ENCODE measurements at regions not wholly inside any gene's neighbourhood (a gene's known extent, or its start where the extent isn't known, plus 50 kb on each side); places are given as distances from the start of the nearest gene placed in this dataset.

GRCh38 chr16:86286991-86287663 is 223.2 kb upstream of the FOXF1 start:
- H3K79me2 ChIP-seq (ENCODE audit: control insufficient read depth, low read length) = no peaks in the 10 kb centered on the region

GRCh38 chr16:86287664-86288201 is 222.6 kb upstream of the FOXF1 start:
- H3K27me3 ChIP-seq (ENCODE audit: control insufficient read depth, low read length) = peaks cover 32% of the 10 kb centered on the region
- H3K4me3 ChIP-seq (ENCODE audit: low read length) = no peak overlapping the region
- no peaks in the 10 kb centered on the region for H3K9me2 ChIP-seq (replicated peaks; ENCODE audit: control insufficient read depth, low read length)
- H4K20me1 ChIP-seq (ENCODE audit: control insufficient read depth, insufficient read depth, low read depth, low read length) = no peaks in the 10 kb centered on the region
- H3K4me1 ChIP-seq (ENCODE audit: control insufficient read depth, low read length) = no peaks in the 10 kb centered on the region
- no peak overlapping the region for H3K4me2 ChIP-seq (ENCODE audit: low read length)
- H3K27ac ChIP-seq (ENCODE audit: low read depth, low read length) = no peak overlapping the region
- H3K79me2 ChIP-seq (ENCODE audit: control insufficient read depth, low read length) = no peaks in the 10 kb centered on the region
- H3K36me3 ChIP-seq (ENCODE audit: control insufficient read depth, low read length) = no peaks in the 10 kb centered on the region
- H3K9me3 ChIP-seq (ENCODE audit: control insufficient read depth, insufficient read depth, low read length) = no peaks in the 10 kb centered on the region
- no peaks in the 10 kb centered on the region for H3F3A ChIP-seq (ENCODE audit: control insufficient read depth, insufficient read depth)
- TF ChIP-seq CTCF (IDR thresholded peaks at IDR 0.05; ENCODE audit: low read depth, low read length, poor library complexity, severe bottlenecking) (no peak), EZH2phosphoT487 (IDR thresholded peaks at IDR 0.05; ENCODE audit: borderline replicate concordance, low read length) (no peak)

More at GRCh38 chr16:86286991-86287663, 223.2 kb upstream of the FOXF1 start:
- H3K4me2 ChIP-seq (ENCODE audit: low read length) = no peak overlapping the region
- no peaks in the 10 kb centered on the region for H3K9me2 ChIP-seq (replicated peaks; ENCODE audit: control insufficient read depth, low read length)
- H3K36me3 ChIP-seq (ENCODE audit: control insufficient read depth, low read length) = no peaks in the 10 kb centered on the region
- H4K20me1 ChIP-seq (ENCODE audit: control insufficient read depth, insufficient read depth, low read depth, low read length) = no peaks in the 10 kb centered on the region
- no peak overlapping the region for H3K27ac ChIP-seq (ENCODE audit: low read depth, low read length)
- no peaks in the 10 kb centered on the region for H3F3A ChIP-seq (ENCODE audit: control insufficient read depth, insufficient read depth)
- TF ChIP-seq CTCF (IDR thresholded peaks at IDR 0.05; ENCODE audit: low read depth, low read length, poor library complexity, severe bottlenecking) (no peak), EZH2phosphoT487 (IDR thresholded peaks at IDR 0.05; ENCODE audit: borderline replicate concordance, low read length) (no peak)
- no peak overlapping the region for H3K4me3 ChIP-seq (ENCODE audit: low read length)
- no peaks in the 10 kb centered on the region for H3K4me1 ChIP-seq (ENCODE audit: control insufficient read depth, low read length)
- H3K9me3 ChIP-seq (ENCODE audit: control insufficient read depth, insufficient read depth, low read length) = no peaks in the 10 kb centered on the region
- peaks cover 32% of the 10 kb centered on the region for H3K27me3 ChIP-seq (ENCODE audit: control insufficient read depth, low read length)

- Histone ChIP-seq H3F3A (ENCODE audit: control insufficient read depth, insufficient read depth) (no peaks in the 10 kb centered on the region), H3K4me3 (ENCODE audit: low read length) (no peak overlapping the region), H3K27me3 (ENCODE audit: control insufficient read depth, low read length) (peaks cover 32% of the 10 kb centered on the region), H3K9me2 (replicated peaks; ENCODE audit: control insufficient read depth, low read length) (no peaks in the 10 kb centered on the region), H3K9me3 (ENCODE audit: control insufficient read depth, insufficient read depth, low read length) (no peaks in the 10 kb centered on the region), H3K36me3 (ENCODE audit: control insufficient read depth, low read length) (no peaks in the 10 kb centered on the region), H4K20me1 (ENCODE audit: control insufficient read depth, insufficient read depth, low read depth, low read length) (no peaks in the 10 kb centered on the region), H3K27ac (ENCODE audit: low read depth, low read length) (no peak overlapping the region), H3K4me2 (ENCODE audit: low read length) (no peak overlapping the region), H3K79me2 (ENCODE audit: control insufficient read depth, low read length) (no peaks in the 10 kb centered on the region), H3K4me1 (ENCODE audit: control insufficient read depth, low read length) (no peaks in the 10 kb centered on the region)
- no peak for TF ChIP-seq EZH2phosphoT487 (IDR thresholded peaks at IDR 0.05; ENCODE audit: borderline replicate concordance, low read length)
- TF ChIP-seq CTCF (IDR thresholded peaks at IDR 0.05; ENCODE audit: low read depth, low read length, poor library complexity, severe bottlenecking) = no peak
Measured at GRCh38 chr16:86288716-86289294, 221.5 kb upstream of the FOXF1 start.

Measured in DOHH2 (cell line).